IPS-18a (cell line): ENCODE measurements at regions not wholly inside any gene's neighbourhood (a gene's known extent, or its start where the extent isn't known, plus 50 kb on each side); places are given as distances from the start of the nearest gene placed in this dataset.
"Not testable (repeated sequence)": the region's sequence is repeated elsewhere in the genome, so short reads cannot be mapped to it uniquely, and the experiment has no call there.

Experiments
- H3K27ac ChIP-seq: one replicate; pipeline ENCODE4 v1.5.1; 2013; ENCODE audit warnings: low read length
- H3K27me3 ChIP-seq: one replicate; pipeline ENCODE4 v1.6.1; 2013; ENCODE audit warnings: mild to moderate bottlenecking, low read length; ENCODE audit not compliant: control insufficient read depth, insufficient read depth
- H3K36me3 ChIP-seq: one replicate; pipeline ENCODE4 v1.6.1; 2013; ENCODE audit warnings: low read depth, low read length; ENCODE audit not compliant: control insufficient read depth
- H3K4me1 ChIP-seq: one replicate; pipeline ENCODE4 v1.6.1; 2013; ENCODE audit warnings: low read depth, low read length; ENCODE audit not compliant: control insufficient read depth
- H3K4me3 ChIP-seq: one replicate; pipeline ENCODE4 v1.5.1; 2013; ENCODE audit warnings: low read length
- H3K9ac ChIP-seq: one replicate; pipeline ENCODE4 v1.6.1; 2013; ENCODE audit warnings: mild to moderate bottlenecking, low read length, moderate library complexity
- H3K9me3 ChIP-seq: one replicate; pipeline ENCODE4 v1.6.1; 2013; ENCODE audit warnings: low read depth, low read length; ENCODE audit not compliant: control insufficient read depth

- H3K27ac ChIP-seq = no peak overlapping the region
- no peak overlapping the region for H3K9ac ChIP-seq
- peaks cover 19% of the 10 kb centered on the region for H3K4me1 ChIP-seq
- peaks cover 10% of the 10 kb centered on the region for H3K27me3 ChIP-seq
- no peaks in the 10 kb centered on the region for H3K9me3 ChIP-seq
- no peaks in the 10 kb centered on the region for H3K36me3 ChIP-seq
- no peak overlapping the region for H3K4me3 ChIP-seq
Measured at GRCh38 chr18:78818495-78818894, 161.1 kb upstream of the SALL3 start.

GRCh38 chr18:78818961-78819360 is 160.7 kb upstream of the SALL3 start:
- Histone ChIP-seq H3K27ac (no peak overlapping the region), H3K9ac (no peak overlapping the region), H3K9me3 (no peaks in the 10 kb centered on the region), H3K4me1 (peaks cover 14% of the 10 kb centered on the region), H3K4me3 (no peak overlapping the region), H3K36me3 (no peaks in the 10 kb centered on the region), H3K27me3 (peaks cover 10% of the 10 kb centered on the region)

GRCh38 chr18:78820161-78820834 is 159.3 kb upstream of the SALL3 start:
- H3K4me3 ChIP-seq = no peak overlapping the region
- H3K9ac ChIP-seq = no peak overlapping the region
- no peaks in the 10 kb centered on the region for H3K9me3 ChIP-seq
- no peak overlapping the region for H3K27ac ChIP-seq
- H3K27me3 ChIP-seq = peaks cover 2% of the 10 kb centered on the region
- H3K4me1 ChIP-seq = peaks cover under 1% of the 10 kb centered on the region
- H3K36me3 ChIP-seq = no peaks in the 10 kb centered on the region

GRCh38 chr18:78821396-78821795 is 158.2 kb upstream of the SALL3 start:
- Histone ChIP-seq H3K36me3 (no peaks in the 10 kb centered on the region), H3K27ac (no peak overlapping the region), H3K4me3 (no peak overlapping the region), H3K9ac (no peak overlapping the region), H3K4me1 (no peaks in the 10 kb centered on the region), H3K9me3 (no peaks in the 10 kb centered on the region), H3K27me3 (no peaks in the 10 kb centered on the region)

GRCh38 chr18:78822171-78822948 is 157.3 kb upstream of the SALL3 start:
- Histone ChIP-seq H3K9me3 (no peaks in the 10 kb centered on the region), H3K4me3 (no peak overlapping the region), H3K36me3 (no peaks in the 10 kb centered on the region), H3K27ac (no peak overlapping the region), H3K27me3 (no peaks in the 10 kb centered on the region), H3K9ac (no peak overlapping the region), H3K4me1 (no peaks in the 10 kb centered on the region)

- H3K27ac ChIP-seq = no peak overlapping the region
- H3K27me3 ChIP-seq = no peaks in the 10 kb centered on the region
- no peaks in the 10 kb centered on the region for H3K9me3 ChIP-seq
- no peak overlapping the region for H3K4me3 ChIP-seq
- no peak overlapping the region for H3K9ac ChIP-seq
- H3K4me1 ChIP-seq = peaks cover under 1% of the 10 kb centered on the region
- no peaks in the 10 kb centered on the region for H3K36me3 ChIP-seq
Measured at GRCh38 chr18:78822949-78823285, 156.7 kb upstream of the SALL3 start.

GRCh38 chr18:78825168-78825567 is 154.4 kb upstream of the SALL3 start:
- H3K27ac ChIP-seq = no peak overlapping the region
- peaks cover 5% of the 10 kb centered on the region for H3K4me1 ChIP-seq
- no peaks in the 10 kb centered on the region for H3K9me3 ChIP-seq
- no peak overlapping the region for H3K9ac ChIP-seq
- no peaks in the 10 kb centered on the region for H3K36me3 ChIP-seq
- H3K27me3 ChIP-seq = no peaks in the 10 kb centered on the region
- H3K4me3 ChIP-seq = no peak overlapping the region

- H3K27ac ChIP-seq = no peak overlapping the region
- H3K4me3 ChIP-seq = no peak overlapping the region
- no peak overlapping the region for H3K9ac ChIP-seq
- no peaks in the 10 kb centered on the region for H3K36me3 ChIP-seq
- H3K9me3 ChIP-seq = no peaks in the 10 kb centered on the region
- H3K4me1 ChIP-seq = peaks cover 5% of the 10 kb centered on the region
- no peaks in the 10 kb centered on the region for H3K27me3 ChIP-seq
Measured at GRCh38 chr18:78826631-78827030, 153.0 kb upstream of the SALL3 start.

GRCh38 chr18:78827141-78827540 is 152.5 kb upstream of the SALL3 start:
- Histone ChIP-seq H3K27me3 (no peaks in the 10 kb centered on the region), H3K9me3 (no peaks in the 10 kb centered on the region)

GRCh38 chr18:78828131-78828530 is 151.5 kb upstream of the SALL3 start:
- Histone ChIP-seq H3K4me1 (peaks cover 5% of the 10 kb centered on the region), H3K9me3 (no peaks in the 10 kb centered on the region), H3K27ac (no peak overlapping the region), H3K36me3 (no peaks in the 10 kb centered on the region), H3K27me3 (no peaks in the 10 kb centered on the region), H3K4me3 (no peak overlapping the region), H3K9ac (no peak overlapping the region)

More at GRCh38 chr18:78827141-78827540, 152.5 kb upstream of the SALL3 start:
- Histone ChIP-seq H3K9ac (no peak overlapping the region), H3K4me3 (no peak overlapping the region), H3K36me3 (no peaks in the 10 kb centered on the region), H3K4me1 (peaks cover 5% of the 10 kb centered on the region), H3K27ac (no peak overlapping the region)

GRCh38 chr18:78829026-78829425 is 150.6 kb upstream of the SALL3 start:
- H3K9ac ChIP-seq, H3K36me3 ChIP-seq, H3K9me3 ChIP-seq, H3K27ac ChIP-seq, H3K4me1 ChIP-seq, H3K4me3 ChIP-seq, H3K27me3 ChIP-seq: not testable (repeated sequence)

- peaks cover 5% of the 10 kb centered on the region for H3K4me1 ChIP-seq
- H3K9me3 ChIP-seq = no peaks in the 10 kb centered on the region
- no peak overlapping the region for H3K9ac ChIP-seq
- H3K36me3 ChIP-seq = no peaks in the 10 kb centered on the region
- H3K27me3 ChIP-seq = no peaks in the 10 kb centered on the region
- H3K4me3 ChIP-seq = no peak overlapping the region
- H3K27ac ChIP-seq = no peak overlapping the region
Measured at GRCh38 chr18:78830161-78830560, 149.5 kb upstream of the SALL3 start.
